ENCODE measurements at regions not wholly inside any gene's neighbourhood (a gene's known extent, or its start where the extent isn't known, plus 50 kb on each side); places are given as distances from the start of the nearest gene placed in this dataset.

- peaks cover 0 to 8% of the 10 kb centered on the region in 2 donors for H3K4me1 ChIP-seq
- intact Hi-C loops (cut with DNase I; ENCODE audit: low total_unique reads), result no loop called here
- DNase-seq (ENCODE audit: low spot score in 2 of 2), result no peak
- no peaks in the 10 kb centered on the region for H3K36me3 ChIP-seq
- H3K27ac ChIP-seq, result peak overlapping the region; percentile 81 to 86
- H3K9me3 ChIP-seq, result no peaks in the 10 kb centered on the region
- H3K4me3 ChIP-seq, result peak overlapping the region in 2 of 3 donors; percentile 8 to 44
- no peaks in the 10 kb centered on the region for H3K27me3 ChIP-seq
- TF ChIP-seq CTCF (IDR thresholded peaks at IDR 0.05) (no peak), POLR2A (IDR thresholded peaks at IDR 0.05) (no peak), POLR2AphosphoS5 (IDR thresholded peaks at IDR 0.05) (no peak)
Measured at GRCh38 chr2:38435775-38436174, 58.7 kb upstream of the ATL2 start.

GRCh38 chr2:38434595-38434994 is 57.5 kb upstream of the ATL2 start:
- no peaks in the 10 kb centered on the region for H3K27me3 ChIP-seq
- H3K4me3 ChIP-seq, result no peak overlapping the region
- intact Hi-C loops (cut with DNase I; ENCODE audit: low total_unique reads), result no loop called here
- DNase-seq (ENCODE audit: low spot score in 2 of 2), result no peak
- H3K36me3 ChIP-seq, result no peaks in the 10 kb centered on the region
- no peak for TF ChIP-seq CTCF (IDR thresholded peaks at IDR 0.05)
- no peak for TF ChIP-seq POLR2A (IDR thresholded peaks at IDR 0.05)
- TF ChIP-seq POLR2AphosphoS5 (IDR thresholded peaks at IDR 0.05), result no peak
- no peaks in the 10 kb centered on the region for H3K9me3 ChIP-seq
- H3K27ac ChIP-seq, result peak overlapping the region in 1 of 2 donors; percentile 65
- H3K4me1 ChIP-seq, result peaks cover 0 to 8% of the 10 kb centered on the region in 2 donors

DNA sequence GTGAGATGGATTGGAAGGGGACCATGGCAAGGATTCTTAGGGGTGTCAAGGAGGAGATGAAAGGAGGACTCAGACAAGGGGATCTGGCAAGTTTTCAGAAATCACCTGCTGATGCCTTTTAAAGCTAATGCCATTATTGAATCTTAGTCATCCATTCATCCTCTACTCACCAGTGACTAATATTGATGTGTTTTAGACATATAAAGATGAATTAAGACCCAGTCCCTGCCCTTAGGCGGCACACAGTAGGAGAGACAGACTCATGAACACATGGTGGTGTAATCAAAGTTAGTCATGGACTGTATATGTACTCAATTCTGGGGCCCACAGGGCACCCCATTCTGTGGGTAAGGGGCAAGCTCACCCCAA is 56.5 kb upstream of the ATL2 start:
- no peak for DNase-seq (ENCODE audit: low spot score in 2 of 2)
- no peaks in the 10 kb centered on the region for H3K36me3 ChIP-seq
- H3K4me3 ChIP-seq, result no peak overlapping the region
- no peaks in the 10 kb centered on the region for H3K9me3 ChIP-seq
- peak overlapping the region; percentile 5 to 65 for H3K27ac ChIP-seq
- H3K27me3 ChIP-seq, result no peaks in the 10 kb centered on the region
- H3K4me1 ChIP-seq, result peaks cover 0 to 3% of the 10 kb centered on the region in 2 donors
- no peak for TF ChIP-seq POLR2A (IDR thresholded peaks at IDR 0.05)
- intact Hi-C loops (cut with DNase I; ENCODE audit: low total_unique reads), result no loop called here

GRCh38 chr2:38432820-38433606 is 55.9 kb upstream of the ATL2 start:
- intact Hi-C loops (cut with DNase I; ENCODE audit: low total_unique reads), result no loop called here
- H3K27me3 ChIP-seq, result no peaks in the 10 kb centered on the region
- no peaks in the 10 kb centered on the region for H3K4me1 ChIP-seq
- no peak overlapping the region for H3K4me3 ChIP-seq
- no peak for DNase-seq (ENCODE audit: low spot score in 2 of 2)
- no peak for TF ChIP-seq POLR2AphosphoS5 (IDR thresholded peaks at IDR 0.05)
- TF ChIP-seq CTCF (IDR thresholded peaks at IDR 0.05), result no peak
- TF ChIP-seq POLR2A (IDR thresholded peaks at IDR 0.05), result no peak
- H3K27ac ChIP-seq, result peak overlapping the region in 1 of 2 donors; percentile 65
- no peaks in the 10 kb centered on the region for H3K9me3 ChIP-seq
- H3K36me3 ChIP-seq, result no peaks in the 10 kb centered on the region

DNA sequence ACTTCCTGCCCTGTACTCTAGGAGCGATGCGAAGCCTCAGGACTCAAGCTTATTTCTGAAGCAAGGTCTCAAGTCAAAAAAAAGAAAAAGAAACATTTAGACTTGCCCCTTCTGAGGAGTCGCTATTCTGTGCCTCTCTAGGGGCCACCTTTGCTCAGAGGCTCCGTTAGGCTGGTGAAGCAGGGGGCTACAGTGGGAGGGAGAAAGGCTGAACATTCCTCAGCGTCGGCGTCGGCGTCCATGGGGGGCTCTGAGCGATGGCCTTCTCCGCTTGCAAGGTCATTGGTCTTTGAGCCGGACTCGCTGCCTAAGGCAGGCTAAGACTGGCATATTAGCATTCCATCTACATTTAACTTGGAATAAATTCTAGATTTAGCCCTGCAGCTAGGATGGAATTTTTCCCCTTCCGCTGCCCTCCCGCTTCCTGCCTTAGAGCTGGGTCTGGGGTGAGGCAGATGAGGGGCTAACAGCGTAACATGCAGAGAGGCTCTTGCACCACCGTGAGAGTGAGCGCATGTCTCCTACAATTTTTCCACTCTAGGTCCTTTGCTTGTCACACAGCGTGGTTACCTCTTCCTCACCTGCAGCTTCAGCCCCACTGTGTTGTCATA is 53.6 kb upstream of the ATL2 start:
- intact Hi-C loops (cut with DNase I; ENCODE audit: low total_unique reads), result no loop called here
- DNase-seq (ENCODE audit: low spot score in 2 of 2), result no peak
- Histone ChIP-seq H3K4me1 (no peaks in the 10 kb centered on the region), H3K4me3 (no peak overlapping the region), H3K36me3 (no peaks in the 10 kb centered on the region), H3K9me3 (no peaks in the 10 kb centered on the region), H3K27ac (peak overlapping the region; percentile 19 to 55), H3K27me3 (no peaks in the 10 kb centered on the region)
- TF ChIP-seq POLR2A (IDR thresholded peaks at IDR 0.05) (no peak), POLR2AphosphoS5 (IDR thresholded peaks at IDR 0.05) (no peak), CTCF (IDR thresholded peaks at IDR 0.05) (no peak)
